ENCODE measurements at regions not wholly inside any gene's neighbourhood (a gene's known extent, or its start where the extent isn't known, plus 50 kb on each side); places are given as distances from the start of the nearest gene placed in this dataset.

- intact Hi-C loops (cut with micrococcal nuclease), result no loop called here
- Histone ChIP-seq H2BK120ac (ENCODE audit: low read depth, low read length) (no peak overlapping the region), H2AK5ac (ENCODE audit: low read depth, low read length) (no peak overlapping the region), H4K5ac (ENCODE audit: low read depth, low read length) (no peak overlapping the region), H3K14ac (replicated peaks; ENCODE audit: low read depth, low read length) (no peak overlapping the region), H3K36me3 (ENCODE audit: control insufficient read depth, insufficient read depth, low read length) (no peaks in the 10 kb centered on the region), H3K9ac (ENCODE audit: low read depth, low read length) (no peak overlapping the region), H2BK20ac (ENCODE audit: low read depth, low read length) (no peak overlapping the region), H3K27me3 (ENCODE audit: control insufficient read depth, insufficient read depth, low read length) (no peaks in the 10 kb centered on the region), H3K27ac (ENCODE audit: insufficient read depth, low read length) (no peak overlapping the region), H3K4me1 (ENCODE audit: control insufficient read depth, insufficient read depth, low read length) (no peaks in the 10 kb centered on the region), H2AK9ac (replicated peaks; ENCODE audit: low read depth, low read length, poor library complexity) (no peak overlapping the region), H3K18ac (ENCODE audit: low read depth, low read length) (no peak overlapping the region), H4K91ac (ENCODE audit: insufficient read depth, low read depth, low read length) (no peak overlapping the region), H2BK5ac (ENCODE audit: low read depth, low read length, poor library complexity, severe bottlenecking) (no peak overlapping the region), H3K4ac (ENCODE audit: low read depth, low read length) (no peak overlapping the region), H3K9me3 (ENCODE audit: control insufficient read depth, insufficient read depth, low read length) (peaks cover 26% of the 10 kb centered on the region), H2AFZ (replicated peaks; ENCODE audit: low read length, poor library complexity) (no peak overlapping the region), H3K4me3 (ENCODE audit: insufficient read depth, low read depth, low read length) (no peak overlapping the region), H3K56ac (ENCODE audit: extremely low read depth, insufficient read depth, low read length) (no peak overlapping the region), H3K9me1 (ENCODE audit: insufficient read depth, low read length) (no peaks in the 10 kb centered on the region), H3K79me1 (ENCODE audit: low read depth in 1 of 2, low read length in 2 of 2) (no peaks in the 10 kb centered on the region), H2BK15ac (ENCODE audit: low read depth, low read length) (no peak overlapping the region), H4K8ac (ENCODE audit: low read depth in 2 of 2, low read length in 2 of 2) (no peak overlapping the region), H4K20me1 (ENCODE audit: insufficient read depth, low read length) (no peaks in the 10 kb centered on the region), H3K4me2 (ENCODE audit: low read depth, low read length) (no peak overlapping the region), H3K23ac (ENCODE audit: low read depth, low read length) (no peak overlapping the region)
- no TSS peak for BruUV-seq (replicated peaks)
- ChIA-PET CTCF (no interaction called here), POLR2A (ENCODE audit: unreplicated experiment) (no interaction called here)
- 48% methylated on average over 7 of the region's 10 CpGs; no CpG with 5 or more reads in 1 of the 2 experiments for WGBS, 2 experiments (ENCODE audit: extremely low coverage in 2 of 2, insufficient read length in 1 of 2)
- TF ChIP-seq USF2 (IDR thresholded peaks at IDR 0.05; ENCODE audit: low read depth, low read length) (no peak), RAD21 (IDR thresholded peaks at IDR 0.05; ENCODE audit: low read length) (no peak), CEBPB (IDR thresholded peaks at IDR 0.05; ENCODE audit: low read depth, low read length) (no peak), SMC3 (IDR thresholded peaks at IDR 0.05; ENCODE audit: low read depth, low read length) (no peak), CHD1 (IDR thresholded peaks at IDR 0.05; ENCODE audit: low read depth, low read length) (no peak), NFE2L2 (IDR thresholded peaks at IDR 0.05; ENCODE audit: low read depth, low read length) (no peak), POLR2A (IDR thresholded peaks at IDR 0.05; ENCODE audit: low read depth, low read length) (no peak)
- in situ Hi-C loops (cut with MboI; ENCODE audit: low sequenced_read_pairs), result no loop called here
- dilution Hi-C loops (cut with HindIII; ENCODE audit: low sequenced_read_pairs, unreplicated experiment), result no loop called here
- ATAC-seq (ENCODE audit: low read depth), result no peak
- DNase-seq, result no peak
Observed at GRCh38 chr7:153934629-153935028, 117.6 kb upstream of the DPP6 start.
